Hepatocyte (in vitro differentiated cells): ENCODE measurements at regions not wholly inside any gene's neighbourhood (a gene's known extent, or its start where the extent isn't known, plus 50 kb on each side); places are given as distances from the start of the nearest gene placed in this dataset.

ENCODE experiments used
- CTCF ChIP-seq: fragments of 200-600 bp; sonication (generic); IDR thresholded peaks from 2 replicates; pipeline ENCODE4 v1.5.1; 2016; ENCODE audit warnings: antibody characterized with exemption, mild to moderate bottlenecking; ENCODE audit not compliant: poor library complexity
- EZH2 ChIP-seq: fragments of 200-600 bp; sonication (generic); IDR thresholded peaks from 2 replicates; pipeline ENCODE4 v1.6.1; 2016; ENCODE audit warnings: antibody characterized with exemption, mild to moderate bottlenecking, borderline replicate concordance

- TF ChIP-seq CTCF (no peak), EZH2 (no peak)
Measured at GRCh38 chr12:28035500-28035899, 63.0 kb upstream of the PTHLH start.
